ENCODE measurements at regions not wholly inside any gene's neighbourhood (a gene's known extent, or its start where the extent isn't known, plus 50 kb on each side); places are given as distances from the start of the nearest gene placed in this dataset.

DNA sequence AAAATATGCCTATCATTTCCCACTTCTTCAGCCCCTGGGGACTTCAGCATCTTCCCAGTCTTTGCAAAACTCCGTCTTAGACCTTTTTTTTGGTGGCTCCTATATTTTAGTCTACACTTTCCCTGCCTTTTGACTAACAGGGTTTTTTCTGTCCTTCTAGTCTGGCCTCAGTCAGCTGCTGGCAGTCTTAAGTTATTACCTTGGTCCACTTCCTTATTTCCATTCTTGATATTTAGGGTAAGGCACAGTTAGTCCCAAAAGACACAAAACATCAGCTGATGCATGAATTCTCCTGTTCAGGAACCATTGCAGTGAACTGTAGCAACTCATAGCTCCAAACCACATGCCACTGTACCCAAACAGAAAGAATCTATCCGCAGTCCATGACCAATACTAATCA is 234.6 kb upstream of the RFC3 start:
- Histone ChIP-seq H3K4me2 (ENCODE audit: low read length) (no peak overlapping the region), H3K27me3 (ENCODE audit: low read depth, low read length) (no peaks in the 10 kb centered on the region), H3K79me2 (ENCODE audit: low read length) (no peaks in the 10 kb centered on the region), H4K20me1 (ENCODE audit: insufficient read depth, low read length) (no peaks in the 10 kb centered on the region), H3K27ac (ENCODE audit: low read length) (no peak overlapping the region), H3K4me1 (ENCODE audit: low read length) (peaks cover 6% of the 10 kb centered on the region; the same call in 1 of the 2 replicates), H3K4me3 (ENCODE audit: low read length) (no peak overlapping the region), H3K9ac (ENCODE audit: low read length) (no peak overlapping the region), H3K36me3 (replicated peaks; ENCODE audit: low read depth, low read length) (no peaks in the 10 kb centered on the region), H3K9me3 (ENCODE audit: insufficient read depth, low read length) (no peaks in the 10 kb centered on the region), H2AFZ (ENCODE audit: low read depth, low read length) (no peak overlapping the region)
- TF ChIP-seq EZH2phosphoT487 (IDR thresholded peaks at IDR 0.05; ENCODE audit: low read depth) (no peak), CTCF (IDR thresholded peaks at IDR 0.05; ENCODE audit: low read depth, low read length) (no peak)

GRCh38 chr13:33590936-33591335 is 227.0 kb upstream of the RFC3 start:
- Histone ChIP-seq H3K27me3 (ENCODE audit: low read depth, low read length) (no peaks in the 10 kb centered on the region), H2AFZ (ENCODE audit: low read depth, low read length) (no peak overlapping the region)
- TF ChIP-seq CTCF (IDR thresholded peaks at IDR 0.05; ENCODE audit: low read depth, low read length) = no peak
- no peak for TF ChIP-seq EZH2phosphoT487 (IDR thresholded peaks at IDR 0.05; ENCODE audit: low read depth)

GRCh38 chr13:33606692-33607091 is 211.3 kb upstream of the RFC3 start:
- H3K27ac ChIP-seq (ENCODE audit: low read length) = no peak overlapping the region
- no peak overlapping the region for H3K4me2 ChIP-seq (ENCODE audit: low read length)
- H3K79me2 ChIP-seq (ENCODE audit: low read length) = no peaks in the 10 kb centered on the region
- peaks cover 3% of the 10 kb centered on the region for H3K4me1 ChIP-seq (ENCODE audit: low read length)
- H2AFZ ChIP-seq (ENCODE audit: low read depth, low read length) = no peak overlapping the region
- no peak overlapping the region for H3K9ac ChIP-seq (ENCODE audit: low read length)
- no peak for TF ChIP-seq CTCF (IDR thresholded peaks at IDR 0.05; ENCODE audit: low read depth, low read length)
- no peak for TF ChIP-seq EZH2phosphoT487 (IDR thresholded peaks at IDR 0.05; ENCODE audit: low read depth)
- H3K27me3 ChIP-seq (ENCODE audit: low read depth, low read length) = no peaks in the 10 kb centered on the region
- no peak overlapping the region for H3K4me3 ChIP-seq (ENCODE audit: low read length)
- H3K36me3 ChIP-seq (replicated peaks; ENCODE audit: low read depth, low read length) = no peaks in the 10 kb centered on the region
- no peaks in the 10 kb centered on the region for H4K20me1 ChIP-seq (ENCODE audit: insufficient read depth, low read length)
- H3K9me3 ChIP-seq (ENCODE audit: insufficient read depth, low read length) = peaks cover 8% of the 10 kb centered on the region; the same call in 1 of the 2 replicates

More at GRCh38 chr13:33590936-33591335, 227.0 kb upstream of the RFC3 start:
- Histone ChIP-seq H3K27ac (ENCODE audit: low read length) (no peak overlapping the region), H4K20me1 (ENCODE audit: insufficient read depth, low read length) (no peaks in the 10 kb centered on the region), H3K4me1 (ENCODE audit: low read length) (no peaks in the 10 kb centered on the region), H3K9ac (ENCODE audit: low read length) (no peak overlapping the region), H3K9me3 (ENCODE audit: insufficient read depth, low read length) (no peaks in the 10 kb centered on the region), H3K4me3 (ENCODE audit: low read length) (no peak overlapping the region), H3K36me3 (replicated peaks; ENCODE audit: low read depth, low read length) (no peaks in the 10 kb centered on the region), H3K79me2 (ENCODE audit: low read length) (no peaks in the 10 kb centered on the region), H3K4me2 (ENCODE audit: low read length) (no peak overlapping the region)

DNA sequence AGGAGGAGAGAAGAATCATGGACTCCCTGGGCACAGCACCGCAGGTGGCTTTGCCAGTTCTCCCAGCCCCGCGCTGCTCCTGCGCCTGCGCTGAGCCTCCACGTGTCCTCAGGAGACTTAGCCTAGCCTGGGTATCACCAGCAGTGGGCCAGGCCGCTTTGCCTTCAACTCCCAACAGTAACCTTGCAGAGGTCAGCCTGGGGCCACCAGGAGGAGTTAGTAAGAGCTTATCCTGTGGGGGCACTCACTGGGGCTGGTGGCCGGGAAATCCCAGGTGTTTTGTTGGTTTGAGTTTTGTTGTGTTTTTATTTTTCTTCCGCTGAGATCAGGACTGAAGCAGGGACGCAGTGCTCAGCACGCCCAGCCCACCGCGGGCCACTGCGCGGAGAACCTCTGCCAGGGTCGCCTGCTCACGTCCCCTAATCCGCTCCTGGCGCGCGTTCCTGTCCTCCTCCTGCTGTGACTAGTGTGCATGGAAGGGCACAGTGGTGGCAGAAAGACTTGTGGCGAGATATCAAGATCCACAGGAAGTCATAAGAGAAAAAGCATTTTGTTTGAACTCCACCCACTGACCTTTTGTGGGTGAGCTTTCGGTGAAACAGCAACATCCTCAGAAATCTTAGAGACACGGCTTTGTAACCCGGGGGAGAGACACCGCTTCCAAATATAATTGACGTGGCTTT is 207.4 kb upstream of the RFC3 start:
- Histone ChIP-seq H4K20me1 (ENCODE audit: insufficient read depth, low read length) (no peaks in the 10 kb centered on the region), H2AFZ (ENCODE audit: low read depth, low read length) (no peak overlapping the region), H3K4me3 (ENCODE audit: low read length) (no peak overlapping the region), H3K4me2 (ENCODE audit: low read length) (no peak overlapping the region), H3K79me2 (ENCODE audit: low read length) (no peaks in the 10 kb centered on the region), H3K9me3 (ENCODE audit: insufficient read depth, low read length) (no peaks in the 10 kb centered on the region), H3K36me3 (replicated peaks; ENCODE audit: low read depth, low read length) (no peaks in the 10 kb centered on the region), H3K9ac (ENCODE audit: low read length) (no peak overlapping the region), H3K4me1 (ENCODE audit: low read length) (peaks cover 23% of the 10 kb centered on the region), H3K27ac (ENCODE audit: low read length) (no peak overlapping the region), H3K27me3 (ENCODE audit: low read depth, low read length) (no peaks in the 10 kb centered on the region)
- TF ChIP-seq CTCF (IDR thresholded peaks at IDR 0.05; ENCODE audit: low read depth, low read length) (no peak), EZH2phosphoT487 (IDR thresholded peaks at IDR 0.05; ENCODE audit: low read depth) (no peak)
